HCT116 (cell line): ENCODE measurements at regions not wholly inside any gene's neighbourhood (a gene's known extent, or its start where the extent isn't known, plus 50 kb on each side); places are given as distances from the start of the nearest gene placed in this dataset.

ENCODE experiments used
- ATAC-seq: fragments of 200-7000 bp; cut with Tn5 transposase; 2 replicates; pipeline ENCODE4 v1.9.1; 2020; ENCODE audit warnings: mild to moderate bottlenecking, moderate library complexity
- BruUV-seq: library from RNA; stranded (reverse); fragments of 400-500 nt; replicated peaks from 2 replicates; lab custom pipeline; 2021; lab: Mats Ljungman, UMichigan
- CTCF ChIA-PET: fragments of 300-600 bp; sonication (Branson Sonifier 250); formaldehyde crosslinking; loops from one replicate; lab custom pipeline; 2021; ENCODE audit warnings: antibody characterized with exemption; lab: Charles Lee
- POLR2A ChIA-PET: fragments of 300-600, 350-600 bp; sonication (Branson Sonifier 250); formaldehyde crosslinking; loops from one replicate; lab custom pipeline; 2021; ENCODE audit warnings: antibody characterized with exemption; lab: Charles Lee
- RAD21 ChIA-PET, 2 experiments: fragments of 300-600 bp; sonication (Branson Sonifier 250); formaldehyde crosslinking; loops; one replicate each; lab custom pipeline; 2023; ENCODE audit warnings: low total read pairs in 2 of 2; ENCODE audit not compliant: uncharacterized antibody in 2 of 2, unreplicated experiment in 2 of 2, low non-redundant PET in 1 of 2; lab: Charles Lee
- DNase-seq: peaks from one replicate; pipeline ENCODE4 v3.0.0-alpha.2; 2010; ENCODE audit warnings: low read depth, low spot score
- H2AFZ ChIP-seq: fragments of 200-600 bp; shearing (Covaris generic), sonication (generic); 2 replicates; pipeline ENCODE4 v1.6.1; 2017; ENCODE audit warnings: low read depth, mixed run types, mixed read lengths, antibody characterized with exemption, low read length; ENCODE audit not compliant: poor library complexity, severe bottlenecking
- H3K27ac ChIP-seq: 2 replicates; pipeline ENCODE4 v1.5.1; 2012; ENCODE audit warnings: low read depth, low read length
- H3K27me3 ChIP-seq: fragments of 200-600 bp; sonication (generic); 2 replicates; pipeline ENCODE4 v1.6.1; 2016; ENCODE audit warnings: mixed run types, low read length, mixed read lengths; ENCODE audit not compliant: insufficient read depth
- H3K36me3 ChIP-seq, 2 experiments: fragments of 200-500 bp in 1 of 2; fragments of 200-600 bp in 1 of 2; sonication (Bioruptor generic) in 1 of 2; sonication (generic) in 1 of 2; 2 replicates each; pipeline versions ENCODE4 v1.5.1 to v1.6.1; 2014 to 2016; ENCODE audit warnings: low read length in 2 of 2, inconsistent platforms in 1 of 2, mixed read lengths in 1 of 2, mixed run types in 1 of 2; ENCODE audit not compliant: insufficient read depth in 2 of 2, control insufficient read depth in 1 of 2
- H3K4me1 ChIP-seq, 2 experiments: fragments of 200-600 bp in 1 of 2; sonication (generic) in 1 of 2; 2 replicates each; pipeline versions ENCODE4 v1.5.1 to v1.6.1; 2012 to 2017; ENCODE audit warnings: low read length in 2 of 2, inconsistent platforms in 1 of 2, mild to moderate bottlenecking in 1 of 2, mixed read lengths in 1 of 2, mixed run types in 1 of 2, moderate library complexity in 1 of 2; ENCODE audit not compliant: insufficient read depth in 2 of 2, control insufficient read depth in 1 of 2
- H3K4me2 ChIP-seq: fragments of 200-600 bp; sonication (generic); 2 replicates; pipeline ENCODE4 v1.6.1; 2017; ENCODE audit warnings: mixed run types, low read length, mixed read lengths
- H3K4me3 ChIP-seq, 2 experiments: fragments of 200-600 bp in 1 of 2; sonication (generic) in 1 of 2; replicated peaks in 1 of 2; 2 replicates each; pipeline ENCODE4 v1.5.1; 2011 to 2016; ENCODE audit warnings: low read length in 2 of 2, control low read depth in 1 of 2, low read depth in 1 of 2, mild to moderate bottlenecking in 1 of 2, mixed read lengths in 1 of 2, mixed run types in 1 of 2
- H3K79me2 ChIP-seq: fragments of 200-600 bp; sonication (generic); 2 replicates; pipeline ENCODE4 v1.6.1; 2017; ENCODE audit warnings: mild to moderate bottlenecking, mixed run types, low read length, moderate library complexity, mixed read lengths; ENCODE audit not compliant: insufficient read depth
- H3K9ac ChIP-seq: fragments of 200-600 bp; sonication (generic); 2 replicates; pipeline ENCODE4 v1.6.1; 2016; ENCODE audit warnings: low read length, mixed read lengths
- H3K9me2 ChIP-seq: fragments of 200-600 bp; sonication (generic), shearing (Covaris generic); 2 replicates; pipeline ENCODE4 v1.6.1; 2017; ENCODE audit warnings: mixed run types, mild to moderate bottlenecking, moderate library complexity; ENCODE audit not compliant: insufficient read depth
- H3K9me3 ChIP-seq, 2 experiments: fragments of 200-500 bp in 1 of 2; fragments of 200-600 bp in 1 of 2; sonication (Bioruptor generic) in 1 of 2; sonication (generic) in 1 of 2; 2 replicates each; pipeline ENCODE4 v1.6.1; 2014 to 2017; ENCODE audit warnings: low read length in 2 of 2, mixed read lengths in 2 of 2, inconsistent platforms in 1 of 2, low read depth in 1 of 2, mild to moderate bottlenecking in 1 of 2, mixed run types in 1 of 2, moderate library complexity in 1 of 2; ENCODE audit not compliant: control insufficient read depth in 1 of 2, insufficient read depth in 1 of 2
- H4K20me1 ChIP-seq: fragments of 200-600 bp; sonication (generic), shearing (Covaris generic); 2 replicates; pipeline ENCODE4 v1.6.1; 2017; ENCODE audit warnings: mixed run types, mild to moderate bottlenecking, moderate library complexity; ENCODE audit not compliant: insufficient read depth
- ATF3 ChIP-seq: IDR thresholded peaks from 2 replicates; pipeline ENCODE4 v1.6.1; 2012
- CEBPB ChIP-seq: IDR thresholded peaks from 2 replicates; pipeline ENCODE4 v1.6.1; 2012; ENCODE audit warnings: low read depth
- EGR1 ChIP-seq: IDR thresholded peaks from 2 replicates; pipeline ENCODE4 v1.6.1; 2012; ENCODE audit warnings: low read depth
- ELF1 ChIP-seq: IDR thresholded peaks from 2 replicates; pipeline ENCODE4 v1.6.1; 2012; ENCODE audit warnings: low read depth, borderline replicate concordance
- EZH2 ChIP-seq: fragments of 200-600 bp; sonication (generic); IDR thresholded peaks from 2 replicates; pipeline ENCODE4 v1.6.1; 2017; ENCODE audit warnings: antibody characterized with exemption, mixed run types
- EZH2phosphoT487 ChIP-seq: fragments of 200-600 bp; IDR thresholded peaks from 2 replicates; pipeline ENCODE4 v1.6.1; 2018; ENCODE audit warnings: antibody characterized with exemption, borderline replicate concordance
- FOSL1 ChIP-seq: IDR thresholded peaks from 2 replicates; pipeline ENCODE4 v1.6.1; 2012; ENCODE audit warnings: low read depth
- JUND ChIP-seq: IDR thresholded peaks from 2 replicates; pipeline ENCODE4 v1.6.1; 2012
- MAX ChIP-seq: IDR thresholded peaks from 2 replicates; pipeline ENCODE4 v1.6.1; 2012
- POLR2AphosphoS5 ChIP-seq: IDR thresholded peaks from 2 replicates; pipeline ENCODE4 v1.6.1; 2011; ENCODE audit warnings: mild to moderate bottlenecking, low read depth, low read length, moderate library complexity
- REST ChIP-seq: IDR thresholded peaks from 2 replicates; pipeline ENCODE4 v1.6.1; 2012; ENCODE audit warnings: low read depth
- SIN3A ChIP-seq: IDR thresholded peaks from 2 replicates; pipeline ENCODE4 v1.6.1; 2012; ENCODE audit warnings: low read depth
- TCF7L2 ChIP-seq: IDR thresholded peaks from 2 replicates; pipeline ENCODE4 v1.7.0; 2011; ENCODE audit warnings: borderline replicate concordance, inconsistent platforms; ENCODE audit not compliant: insufficient read depth, insufficient read length; ENCODE audit errors: extremely low read depth
- ZBTB33 ChIP-seq: IDR thresholded peaks from 2 replicates; pipeline ENCODE4 v1.6.1; 2011; ENCODE audit warnings: mild to moderate bottlenecking, low read length, moderate library complexity; ENCODE audit not compliant: insufficient replicate concordance; ENCODE audit errors: extremely low read depth
- ZNF274 ChIP-seq: fragments of 200-500 bp; sonication (Bioruptor generic); IDR thresholded peaks from 2 replicates; pipeline ENCODE4 v1.6.1; 2014; ENCODE audit warnings: mild to moderate bottlenecking, low read depth, low read length, inconsistent platforms
- intact Hi-C: fragments of 100-400 bp; cut with micrococcal nuclease; formaldehyde crosslinking; loops from 2 replicates; pipeline ENCODE4 v1.10.0; 2022

GRCh38 chr9:105855987-105856386 lies 161.6 kb downstream of the TMEM38B start (continued):
- TF ChIP-seq REST = no peak
- no peak for TF ChIP-seq EZH2
- TF ChIP-seq, all 23 proteins: peak for 0

GRCh38 chr9:105858006-105858690 lies 163.8 kb downstream of the TMEM38B start:
- H3K9me2 ChIP-seq = no peaks in the 10 kb centered on the region
- H2AFZ ChIP-seq = no peak overlapping the region
- intact Hi-C loops = no loop called here
- ChIA-PET CTCF (interaction anchor here (0.8 kb wide), 1 partner anchor 23 kb away, joined by 3 read pairs; no protein-coding TSS in a partner anchor), RAD21 (no interaction called here), POLR2A (no interaction called here)
- no peaks in the 10 kb centered on the region for H3K79me2 ChIP-seq
- TF ChIP-seq SIN3A (no peak), EZH2phosphoT487 (no peak), ELF1 (no peak), MAX (no peak), CEBPB (no peak), ZBTB33 (no peak), EGR1 (no peak), ATF3 (no peak), JUND (no peak), ZNF274 (no peak), FOSL1 (no peak), POLR2AphosphoS5 (no peak), TCF7L2 (no peak)
- H3K9ac ChIP-seq = no peak overlapping the region
- DNase-seq (no peak), ATAC-seq (no peak)
- no peak overlapping the region for H3K4me3 ChIP-seq
- H3K4me2 ChIP-seq = no peak overlapping the region
- no peaks in the 10 kb centered on the region for H3K9me3 ChIP-seq
- no peaks in the 10 kb centered on the region for H3K27me3 ChIP-seq
- no peaks in the 10 kb centered on the region for H4K20me1 ChIP-seq
- BruUV-seq = no TSS peak
- no peaks in the 10 kb centered on the region for H3K36me3 ChIP-seq
- no peaks in the 10 kb centered on the region for H3K4me1 ChIP-seq
- H3K27ac ChIP-seq = no peak overlapping the region
